ENCODE measurements at regions not wholly inside any gene's neighbourhood (a gene's known extent, or its start where the extent isn't known, plus 50 kb on each side); places are given as distances from the start of the nearest gene placed in this dataset.

GRCh38 chr16:86080982-86081381 lies 182.0 kb downstream of the IRF8 start:
- TF ChIP-seq CTCF (conservative IDR thresholded peaks at IDR 0.05) (no peak), ZFX (IDR thresholded peaks at IDR 0.05) (no peak)

Measured in C4-2B (cell line).